ENCODE measurements at regions not wholly inside any gene's neighbourhood (a gene's known extent, or its start where the extent isn't known, plus 50 kb on each side); places are given as distances from the start of the nearest gene placed in this dataset.

DNA sequence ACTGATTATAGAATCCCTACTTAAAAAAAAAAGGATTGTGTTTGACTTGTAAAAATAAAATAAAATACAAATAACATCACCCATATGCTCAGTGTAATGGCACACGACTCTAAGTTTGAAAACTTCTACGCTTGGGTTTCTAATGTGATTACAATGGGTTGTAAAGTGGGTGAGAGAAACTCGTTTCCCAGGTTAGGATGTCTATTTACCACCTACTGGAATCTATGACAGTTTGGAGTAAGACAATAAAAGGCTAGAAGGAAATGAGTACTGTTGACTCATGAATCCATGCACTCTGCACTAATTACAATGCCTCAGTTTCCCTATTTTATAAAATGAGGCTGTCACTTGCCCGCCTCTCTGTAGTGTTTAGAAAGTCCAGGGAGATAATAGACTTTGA is 204.0 kb upstream of the FOXN2 start:
- DNase-seq (peak; percentile 63), ATAC-seq (no peak)
- H3F3A ChIP-seq (ENCODE audit: low read length, unreplicated experiment): peaks cover 5% of the 10 kb centered on the region
- peaks cover 78% of the 10 kb centered on the region for H3K4me1 ChIP-seq (ENCODE audit: insufficient read depth, low read length)
- ChIA-PET POLR2A (ENCODE audit: unreplicated experiment) (no interaction called here), CTCF (no interaction called here)
- intact Hi-C loops (cut with micrococcal nuclease): no loop called here
- no peaks in the 10 kb centered on the region for H4K20me1 ChIP-seq (ENCODE audit: low read length)
- peak overlapping the region; percentile 73; the same call in 1 of the 2 replicates for H3K4me3 ChIP-seq (ENCODE audit: low read length)
- no peaks in the 10 kb centered on the region for H3K9me2 ChIP-seq (replicated peaks; ENCODE audit: low read length)
- peak overlapping the region; percentile 91 for H3K9ac ChIP-seq (ENCODE audit: low read length)
- peak overlapping the region; percentile 78; the same call in 1 of the 2 replicates for H2AFZ ChIP-seq (ENCODE audit: low read length)
- H3K79me2 ChIP-seq (ENCODE audit: low read length): no peaks in the 10 kb centered on the region
- no peaks in the 10 kb centered on the region for H3K9me3 ChIP-seq (ENCODE audit: low read length)
- no peaks in the 10 kb centered on the region for H3K27me3 ChIP-seq (ENCODE audit: low read length)
- no peak for TF ChIP-seq EZH2phosphoT487 (IDR thresholded peaks at IDR 0.05; ENCODE audit: borderline replicate concordance, low read length)
- TF ChIP-seq EZH2 (IDR thresholded peaks at IDR 0.05; ENCODE audit: low read length, unreplicated experiment): no peak
- TF ChIP-seq, protein P1, sequence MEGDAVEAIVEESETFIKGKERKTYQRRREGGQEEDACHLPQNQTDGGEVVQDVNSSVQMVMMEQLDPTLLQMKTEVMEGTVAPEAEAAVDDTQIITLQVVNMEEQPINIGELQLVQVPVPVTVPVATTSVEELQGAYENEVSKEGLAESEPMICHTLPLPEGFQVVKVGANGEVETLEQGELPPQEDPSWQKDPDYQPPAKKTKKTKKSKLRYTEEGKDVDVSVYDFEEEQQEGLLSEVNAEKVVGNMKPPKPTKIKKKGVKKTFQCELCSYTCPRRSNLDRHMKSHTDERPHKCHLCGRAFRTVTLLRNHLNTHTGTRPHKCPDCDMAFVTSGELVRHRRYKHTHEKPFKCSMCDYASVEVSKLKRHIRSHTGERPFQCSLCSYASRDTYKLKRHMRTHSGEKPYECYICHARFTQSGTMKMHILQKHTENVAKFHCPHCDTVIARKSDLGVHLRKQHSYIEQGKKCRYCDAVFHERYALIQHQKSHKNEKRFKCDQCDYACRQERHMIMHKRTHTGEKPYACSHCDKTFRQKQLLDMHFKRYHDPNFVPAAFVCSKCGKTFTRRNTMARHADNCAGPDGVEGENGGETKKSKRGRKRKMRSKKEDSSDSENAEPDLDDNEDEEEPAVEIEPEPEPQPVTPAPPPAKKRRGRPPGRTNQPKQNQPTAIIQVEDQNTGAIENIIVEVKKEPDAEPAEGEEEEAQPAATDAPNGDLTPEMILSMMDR (conservative IDR thresholded peaks at IDR 0.05; ENCODE audit: low read depth, low read length): no peak
- no peaks in the 10 kb centered on the region for H3K36me3 ChIP-seq (ENCODE audit: low read depth, low read length)
- peak overlapping the region; percentile 90 for H3K27ac ChIP-seq (ENCODE audit: low read length)
- H3K4me2 ChIP-seq (ENCODE audit: low read length): peak overlapping the region; percentile 84
- no TSS peak for BruUV-seq (replicated peaks)

DNA sequence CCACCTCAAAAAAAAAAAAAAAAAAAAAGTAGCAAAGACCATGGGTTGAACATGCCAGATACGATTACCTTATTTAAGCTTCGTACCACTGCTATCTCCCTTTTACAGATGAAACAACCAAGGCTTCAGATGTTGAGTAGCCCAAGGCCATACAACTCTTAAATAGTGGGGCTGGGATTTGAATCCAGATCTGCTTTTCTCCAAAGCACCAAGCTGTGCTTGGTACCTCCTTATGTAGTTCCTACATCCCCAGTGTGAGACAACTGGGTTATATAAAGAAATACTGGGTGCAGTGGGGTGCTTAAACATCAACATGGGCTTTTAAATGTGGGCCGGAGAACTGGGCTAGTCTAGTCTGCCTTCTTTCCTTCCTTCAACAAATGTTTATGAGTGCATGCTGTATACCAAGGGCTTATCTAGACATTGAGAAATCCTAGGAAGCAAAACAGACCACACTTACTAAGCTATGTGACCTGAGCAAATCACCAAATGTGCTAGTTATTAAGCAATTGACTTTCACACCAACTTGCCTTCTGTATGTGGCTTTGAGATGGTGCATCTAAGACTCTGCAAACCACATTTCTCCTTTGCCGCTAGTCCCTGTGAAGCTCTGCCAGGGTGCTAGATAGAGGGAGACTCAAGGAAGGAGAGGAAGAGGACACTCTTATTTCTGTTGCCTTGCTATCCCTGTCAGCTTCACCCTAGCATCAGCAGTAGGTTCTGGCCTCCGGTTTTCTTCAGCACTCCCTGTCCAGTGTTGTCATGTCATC is 201.4 kb upstream of the FOXN2 start:
- Histone ChIP-seq H4K20me1 (ENCODE audit: low read length) (no peaks in the 10 kb centered on the region), H3K4me2 (ENCODE audit: low read length) (peak overlapping the region; percentile 5; the same call in 1 of the 2 replicates), H3K4me1 (ENCODE audit: insufficient read depth, low read length) (peaks cover 60% of the 10 kb centered on the region), H3F3A (ENCODE audit: low read length, unreplicated experiment) (no peaks in the 10 kb centered on the region), H3K9me2 (replicated peaks; ENCODE audit: low read length) (no peaks in the 10 kb centered on the region), H3K27me3 (ENCODE audit: low read length) (no peaks in the 10 kb centered on the region), H3K36me3 (ENCODE audit: low read depth, low read length) (no peaks in the 10 kb centered on the region), H3K27ac (ENCODE audit: low read length) (peak overlapping the region; percentile 89), H3K4me3 (ENCODE audit: low read length) (no peak overlapping the region), H3K79me2 (ENCODE audit: low read length) (no peaks in the 10 kb centered on the region), H3K9ac (ENCODE audit: low read length) (peak overlapping the region; percentile 62), H3K9me3 (ENCODE audit: low read length) (no peaks in the 10 kb centered on the region), H2AFZ (ENCODE audit: low read length) (no peak overlapping the region)
- no peak for DNase-seq
- ChIA-PET CTCF (no interaction called here), POLR2A (ENCODE audit: unreplicated experiment) (no interaction called here)
- no TSS peak for BruUV-seq (replicated peaks)
- intact Hi-C loops (cut with micrococcal nuclease): no loop called here
- TF ChIP-seq EZH2phosphoT487 (IDR thresholded peaks at IDR 0.05; ENCODE audit: borderline replicate concordance, low read length): no peak
- no peak for TF ChIP-seq EZH2 (IDR thresholded peaks at IDR 0.05; ENCODE audit: low read length, unreplicated experiment)
- TF ChIP-seq, protein P1 (conservative IDR thresholded peaks at IDR 0.05; ENCODE audit: low read depth, low read length): no peak
- ATAC-seq: no peak

DNA sequence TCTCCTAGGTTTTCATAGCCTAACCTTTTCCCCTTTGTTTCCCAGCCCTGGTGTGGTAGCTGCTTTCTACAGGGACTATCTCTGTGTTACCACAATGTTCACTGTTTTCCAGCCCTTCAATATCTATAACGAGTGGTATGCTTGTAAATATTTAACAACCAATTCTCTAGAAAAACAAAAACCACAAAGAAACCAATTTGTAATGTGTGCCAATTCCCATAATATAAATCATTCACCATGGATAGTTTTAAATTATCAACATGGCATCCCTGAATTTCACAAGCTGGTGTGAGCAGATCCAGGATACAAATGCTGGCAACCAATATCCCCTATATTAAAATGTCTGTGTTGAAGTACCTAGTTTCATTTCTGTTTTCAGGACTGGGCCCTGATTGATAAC is 200.7 kb upstream of the FOXN2 start:
- POLR2A ChIA-PET (ENCODE audit: unreplicated experiment): no interaction called here
- Histone ChIP-seq H3K9ac (ENCODE audit: low read length) (peak overlapping the region; percentile 62), H3K36me3 (ENCODE audit: low read depth, low read length) (no peaks in the 10 kb centered on the region), H3K9me2 (replicated peaks; ENCODE audit: low read length) (no peaks in the 10 kb centered on the region), H3K4me3 (ENCODE audit: low read length) (no peak overlapping the region), H3K4me2 (ENCODE audit: low read length) (peak overlapping the region; percentile 5; the same call in 1 of the 2 replicates), H3K4me1 (ENCODE audit: insufficient read depth, low read length) (peaks cover 53% of the 10 kb centered on the region), H3F3A (ENCODE audit: low read length, unreplicated experiment) (no peaks in the 10 kb centered on the region), H3K27me3 (ENCODE audit: low read length) (no peaks in the 10 kb centered on the region), H3K27ac (ENCODE audit: low read length) (peak overlapping the region; percentile 89), H4K20me1 (ENCODE audit: low read length) (no peaks in the 10 kb centered on the region), H3K9me3 (ENCODE audit: low read length) (no peaks in the 10 kb centered on the region), H3K79me2 (ENCODE audit: low read length) (no peaks in the 10 kb centered on the region), H2AFZ (ENCODE audit: low read length) (no peak overlapping the region)
- CTCF ChIA-PET: interaction anchor here (0.6 kb wide), 1 partner anchor 199 kb away, joined by 3 read pairs; no protein-coding TSS in a partner anchor
- ATAC-seq (no peak), DNase-seq (peak; percentile 28)
- intact Hi-C loops (cut with micrococcal nuclease): loop anchor here (1.0 kb wide), 2 partner anchors 108 to 199 kb away; no protein-coding TSS in a partner anchor
- TF ChIP-seq EZH2 (IDR thresholded peaks at IDR 0.05; ENCODE audit: low read length, unreplicated experiment): no peak
- TF ChIP-seq, protein P1 (conservative IDR thresholded peaks at IDR 0.05; ENCODE audit: low read depth, low read length): no peak
- no peak for TF ChIP-seq EZH2phosphoT487 (IDR thresholded peaks at IDR 0.05; ENCODE audit: borderline replicate concordance, low read length)
- BruUV-seq (replicated peaks): TSS peak; percentile 85

Data from PC-3 (cell line).